ENCODE measurements at regions not wholly inside any gene's neighbourhood (a gene's known extent, or its start where the extent isn't known, plus 50 kb on each side); places are given as distances from the start of the nearest gene placed in this dataset.
"Not testable (repeated sequence)": the region's sequence is repeated elsewhere in the genome, so short reads cannot be mapped to it uniquely, and the experiment has no call there.

- H2AFZ ChIP-seq (ENCODE audit: low read depth, low read length), result no peak overlapping the region
- H3K4me3 ChIP-seq (ENCODE audit: low read length), result no peak overlapping the region
- H3K4me1 ChIP-seq (ENCODE audit: insufficient read depth, low read length), result no peaks in the 10 kb centered on the region
- H3K27me3 ChIP-seq (ENCODE audit: insufficient read depth, low read length), result no peaks in the 10 kb centered on the region
- no peaks in the 10 kb centered on the region for H3K9me3 ChIP-seq (ENCODE audit: low read length)
- H3K36me3 ChIP-seq (ENCODE audit: insufficient read depth, low read length), result no peaks in the 10 kb centered on the region
Observed at GRCh38 chr15:24269166-24269571, 406.4 kb upstream of the NPAP1 start.

GRCh38 chr15:24269923-24270322, 405.7 kb upstream of the NPAP1 start:
- H3K9me3 ChIP-seq (ENCODE audit: low read length), result no peaks in the 10 kb centered on the region
- no peaks in the 10 kb centered on the region for H3K4me1 ChIP-seq (ENCODE audit: insufficient read depth, low read length)
- H3K36me3 ChIP-seq (ENCODE audit: insufficient read depth, low read length), result no peaks in the 10 kb centered on the region
- no peak overlapping the region for H3K4me3 ChIP-seq (ENCODE audit: low read length)
- no peaks in the 10 kb centered on the region for H3K27me3 ChIP-seq (ENCODE audit: insufficient read depth, low read length)
- H2AFZ ChIP-seq (ENCODE audit: low read depth, low read length), result no peak overlapping the region

GRCh38 chr15:24271496-24272244, 403.9 kb upstream of the NPAP1 start:
- not testable (repeated sequence) for H3K27me3 ChIP-seq (ENCODE audit: insufficient read depth, low read length); H2AFZ ChIP-seq (ENCODE audit: low read depth, low read length); H3K9me3 ChIP-seq (ENCODE audit: low read length); H3K36me3 ChIP-seq (ENCODE audit: insufficient read depth, low read length); H3K4me1 ChIP-seq (ENCODE audit: insufficient read depth, low read length); H3K4me3 ChIP-seq (ENCODE audit: low read length)

GRCh38 chr15:24292837-24293236, 382.7 kb upstream of the NPAP1 start:
- Histone ChIP-seq H2AFZ (ENCODE audit: low read depth, low read length) (no peak overlapping the region), H3K27me3 (ENCODE audit: insufficient read depth, low read length) (no peaks in the 10 kb centered on the region), H3K4me3 (ENCODE audit: low read length) (no peak overlapping the region), H3K36me3 (ENCODE audit: insufficient read depth, low read length) (no peaks in the 10 kb centered on the region), H3K4me1 (ENCODE audit: insufficient read depth, low read length) (no peaks in the 10 kb centered on the region), H3K9me3 (ENCODE audit: low read length) (no peaks in the 10 kb centered on the region)

GRCh38 chr15:24300804-24301368, 374.7 kb upstream of the NPAP1 start:
- not testable (repeated sequence) for H3K4me1 ChIP-seq (ENCODE audit: insufficient read depth, low read length)

GRCh38 chr15:24301999-24302398, 373.6 kb upstream of the NPAP1 start:
- H3K9me3 ChIP-seq (ENCODE audit: low read length); H3K4me1 ChIP-seq (ENCODE audit: insufficient read depth, low read length); H3K4me3 ChIP-seq (ENCODE audit: low read length); H3K36me3 ChIP-seq (ENCODE audit: insufficient read depth, low read length); H3K27me3 ChIP-seq (ENCODE audit: insufficient read depth, low read length); H2AFZ ChIP-seq (ENCODE audit: low read depth, low read length): not testable (repeated sequence)

More at GRCh38 chr15:24300804-24301368, 374.7 kb upstream of the NPAP1 start:
- H3K4me3 ChIP-seq (ENCODE audit: low read length); H3K27me3 ChIP-seq (ENCODE audit: insufficient read depth, low read length); H2AFZ ChIP-seq (ENCODE audit: low read depth, low read length); H3K36me3 ChIP-seq (ENCODE audit: insufficient read depth, low read length); H3K9me3 ChIP-seq (ENCODE audit: low read length): not testable (repeated sequence)

GRCh38 chr15:24304747-24305146, 370.8 kb upstream of the NPAP1 start:
- H3K36me3 ChIP-seq (ENCODE audit: insufficient read depth, low read length); H3K4me3 ChIP-seq (ENCODE audit: low read length); H3K4me1 ChIP-seq (ENCODE audit: insufficient read depth, low read length); H3K27me3 ChIP-seq (ENCODE audit: insufficient read depth, low read length); H3K9me3 ChIP-seq (ENCODE audit: low read length); H2AFZ ChIP-seq (ENCODE audit: low read depth, low read length): not testable (repeated sequence)

- not testable (repeated sequence) for H3K27me3 ChIP-seq (ENCODE audit: insufficient read depth, low read length); H3K36me3 ChIP-seq (ENCODE audit: insufficient read depth, low read length); H2AFZ ChIP-seq (ENCODE audit: low read depth, low read length); H3K4me1 ChIP-seq (ENCODE audit: insufficient read depth, low read length); H3K4me3 ChIP-seq (ENCODE audit: low read length); H3K9me3 ChIP-seq (ENCODE audit: low read length)
Observed at GRCh38 chr15:24305643-24306042, 369.9 kb upstream of the NPAP1 start.

- H2AFZ ChIP-seq (ENCODE audit: low read depth, low read length); H3K27me3 ChIP-seq (ENCODE audit: insufficient read depth, low read length); H3K4me3 ChIP-seq (ENCODE audit: low read length); H3K36me3 ChIP-seq (ENCODE audit: insufficient read depth, low read length); H3K4me1 ChIP-seq (ENCODE audit: insufficient read depth, low read length); H3K9me3 ChIP-seq (ENCODE audit: low read length): not testable (repeated sequence)
Observed at GRCh38 chr15:24309700-24310099, 365.9 kb upstream of the NPAP1 start.

GRCh38 chr15:24311692-24312091, 363.9 kb upstream of the NPAP1 start:
- not testable (repeated sequence) for H3K4me1 ChIP-seq (ENCODE audit: insufficient read depth, low read length); H3K27me3 ChIP-seq (ENCODE audit: insufficient read depth, low read length); H3K36me3 ChIP-seq (ENCODE audit: insufficient read depth, low read length); H3K4me3 ChIP-seq (ENCODE audit: low read length); H3K9me3 ChIP-seq (ENCODE audit: low read length); H2AFZ ChIP-seq (ENCODE audit: low read depth, low read length)

- not testable (repeated sequence) for H3K27me3 ChIP-seq (ENCODE audit: insufficient read depth, low read length); H2AFZ ChIP-seq (ENCODE audit: low read depth, low read length); H3K36me3 ChIP-seq (ENCODE audit: insufficient read depth, low read length); H3K9me3 ChIP-seq (ENCODE audit: low read length); H3K4me1 ChIP-seq (ENCODE audit: insufficient read depth, low read length); H3K4me3 ChIP-seq (ENCODE audit: low read length)
Observed at GRCh38 chr15:24316326-24316725, 359.2 kb upstream of the NPAP1 start.

GRCh38 chr15:24318981-24319380, 356.6 kb upstream of the NPAP1 start:
- Histone ChIP-seq H3K4me3 (ENCODE audit: low read length) (no peak overlapping the region), H3K27me3 (ENCODE audit: insufficient read depth, low read length) (no peaks in the 10 kb centered on the region), H3K4me1 (ENCODE audit: insufficient read depth, low read length) (no peaks in the 10 kb centered on the region), H3K36me3 (ENCODE audit: insufficient read depth, low read length) (no peaks in the 10 kb centered on the region), H3K9me3 (ENCODE audit: low read length) (no peaks in the 10 kb centered on the region), H2AFZ (ENCODE audit: low read depth, low read length) (no peak overlapping the region)

GRCh38 chr15:24324096-24324495, 351.5 kb upstream of the NPAP1 start:
- not testable (repeated sequence) for H3K27me3 ChIP-seq (ENCODE audit: insufficient read depth, low read length)

GRCh38 chr15:24326513-24326912, 349.1 kb upstream of the NPAP1 start:
- not testable (repeated sequence) for H3K4me3 ChIP-seq (ENCODE audit: low read length); H3K4me1 ChIP-seq (ENCODE audit: insufficient read depth, low read length); H3K36me3 ChIP-seq (ENCODE audit: insufficient read depth, low read length); H3K9me3 ChIP-seq (ENCODE audit: low read length); H3K27me3 ChIP-seq (ENCODE audit: insufficient read depth, low read length); H2AFZ ChIP-seq (ENCODE audit: low read depth, low read length)

More at GRCh38 chr15:24324096-24324495, 351.5 kb upstream of the NPAP1 start:
- H2AFZ ChIP-seq (ENCODE audit: low read depth, low read length); H3K9me3 ChIP-seq (ENCODE audit: low read length); H3K4me3 ChIP-seq (ENCODE audit: low read length); H3K4me1 ChIP-seq (ENCODE audit: insufficient read depth, low read length); H3K36me3 ChIP-seq (ENCODE audit: insufficient read depth, low read length): not testable (repeated sequence)
